ENCODE measurements at regions not wholly inside any gene's neighbourhood (a gene's known extent, or its start where the extent isn't known, plus 50 kb on each side); places are given as distances from the start of the nearest gene placed in this dataset.

- DNase-seq (ENCODE audit: low spot score), result no peak
Observed at GRCh38 chr4:125365731-125366130, 51.0 kb downstream of the FAT4 start.

GRCh38 chr4:125368146-125368545 lies 53.4 kb downstream of the FAT4 start:
- DNase-seq (ENCODE audit: low spot score), result no peak

- no peak for DNase-seq (ENCODE audit: low spot score)
Observed at GRCh38 chr4:125368671-125369081, 53.9 kb downstream of the FAT4 start.

GRCh38 chr4:125369098-125369497 lies 54.3 kb downstream of the FAT4 start:
- DNase-seq (ENCODE audit: low spot score), result no peak

- DNase-seq (ENCODE audit: low spot score), result no peak
Observed at GRCh38 chr4:125370478-125370877, 55.7 kb downstream of the FAT4 start.

- DNase-seq (ENCODE audit: low spot score), result no peak
Observed at GRCh38 chr4:125382995-125383394, 68.2 kb downstream of the FAT4 start.

- DNase-seq (ENCODE audit: low spot score), result no peak
Observed at GRCh38 chr4:125387770-125388169, 73.0 kb downstream of the FAT4 start.

- no peak for DNase-seq (ENCODE audit: low spot score)
Observed at GRCh38 chr4:125388613-125389012, 73.9 kb downstream of the FAT4 start.

- no peak for DNase-seq (ENCODE audit: low spot score)
Observed at GRCh38 chr4:125389713-125390112, 75.0 kb downstream of the FAT4 start.

- DNase-seq (ENCODE audit: low spot score), result no peak
Observed at GRCh38 chr4:125390126-125390525, 75.4 kb downstream of the FAT4 start.

- DNase-seq (ENCODE audit: low spot score), result no peak
Observed at GRCh38 chr4:125390727-125391126, 76.0 kb downstream of the FAT4 start.

- DNase-seq (ENCODE audit: low spot score), result no peak
Observed at GRCh38 chr4:125392694-125393093, 77.9 kb downstream of the FAT4 start.

GRCh38 chr4:125393825-125394224 lies 79.1 kb downstream of the FAT4 start:
- DNase-seq (ENCODE audit: low spot score), result no peak

- no peak for DNase-seq (ENCODE audit: low spot score)
Observed at GRCh38 chr4:125397226-125397625, 82.5 kb downstream of the FAT4 start.

- no peak for DNase-seq (ENCODE audit: low spot score)
Observed at GRCh38 chr4:125398263-125399002, 83.7 kb downstream of the FAT4 start.

GRCh38 chr4:125400756-125401155 lies 86.0 kb downstream of the FAT4 start:
- no peak for DNase-seq (ENCODE audit: low spot score)

- no peak for DNase-seq (ENCODE audit: low spot score)
Observed at GRCh38 chr4:125401784-125402183, 87.0 kb downstream of the FAT4 start.

GRCh38 chr4:125420526-125420925 lies 105.8 kb downstream of the FAT4 start:
- no peak for DNase-seq (ENCODE audit: low spot score)

GRCh38 chr4:125421547-125421946 lies 106.8 kb downstream of the FAT4 start:
- no peak for DNase-seq (ENCODE audit: low spot score)

GRCh38 chr4:125423124-125423523 lies 108.4 kb downstream of the FAT4 start:
- DNase-seq (ENCODE audit: low spot score), result no peak

GRCh38 chr4:125428832-125429231 lies 114.1 kb downstream of the FAT4 start:
- DNase-seq (ENCODE audit: low spot score), result no peak

GRCh38 chr4:125430086-125430485 lies 115.3 kb downstream of the FAT4 start:
- no peak for DNase-seq (ENCODE audit: low spot score)

- DNase-seq (ENCODE audit: low spot score), result peak; percentile 6
Observed at GRCh38 chr4:125432078-125432477, 117.3 kb downstream of the FAT4 start.

- no peak for DNase-seq (ENCODE audit: low spot score)
Observed at GRCh38 chr4:125433453-125433852, 118.7 kb downstream of the FAT4 start.
